ENCODE measurements at regions not wholly inside any gene's neighbourhood (a gene's known extent, or its start where the extent isn't known, plus 50 kb on each side); places are given as distances from the start of the nearest gene placed in this dataset.

- Histone ChIP-seq H3K4me3 (no peak overlapping the region), H3K27me3 (no peaks in the 10 kb centered on the region), H3K4me1 (no peaks in the 10 kb centered on the region), H3K36me3 (no peaks in the 10 kb centered on the region), H3K27ac (no peak overlapping the region), H3K9me3 (no peaks in the 10 kb centered on the region)
- intact Hi-C loops (cut with DNase I; ENCODE audit: low total_unique reads): no loop called here
- TF ChIP-seq CTCF (IDR thresholded peaks at IDR 0.05): no peak
- no peak for TF ChIP-seq POLR2A (IDR thresholded peaks at IDR 0.05)
- no peak for DNase-seq
Observed at GRCh38 chr12:5177096-5177495, 133.4 kb downstream of the KCNA5 start.

GRCh38 chr12:5177731-5178130 is 134.1 kb downstream of the KCNA5 start:
- intact Hi-C loops (cut with DNase I; ENCODE audit: low total_unique reads): no loop called here
- H3K27ac ChIP-seq: no peak overlapping the region
- no peaks in the 10 kb centered on the region for H3K9me3 ChIP-seq
- no peak overlapping the region for H3K4me3 ChIP-seq
- DNase-seq: no peak
- no peaks in the 10 kb centered on the region for H3K36me3 ChIP-seq
- no peaks in the 10 kb centered on the region for H3K27me3 ChIP-seq
- H3K4me1 ChIP-seq: no peaks in the 10 kb centered on the region
- TF ChIP-seq CTCF (IDR thresholded peaks at IDR 0.05): no peak

- H3K36me3 ChIP-seq: no peaks in the 10 kb centered on the region
- intact Hi-C loops (cut with DNase I; ENCODE audit: low total_unique reads): no loop called here
- no peaks in the 10 kb centered on the region for H3K9me3 ChIP-seq
- no peak overlapping the region for H3K27ac ChIP-seq
- DNase-seq: no peak
- H3K4me1 ChIP-seq: no peaks in the 10 kb centered on the region
- TF ChIP-seq POLR2A (IDR thresholded peaks at IDR 0.05) (no peak), CTCF (IDR thresholded peaks at IDR 0.05) (no peak)
- H3K27me3 ChIP-seq: no peaks in the 10 kb centered on the region
- no peak overlapping the region for H3K4me3 ChIP-seq
Observed at GRCh38 chr12:5178571-5178970, 134.9 kb downstream of the KCNA5 start.

- Histone ChIP-seq H3K4me3 (no peak overlapping the region), H3K27me3 (no peaks in the 10 kb centered on the region), H3K9me3 (no peaks in the 10 kb centered on the region), H3K36me3 (no peaks in the 10 kb centered on the region), H3K27ac (no peak overlapping the region), H3K4me1 (no peaks in the 10 kb centered on the region)
- intact Hi-C loops (cut with DNase I; ENCODE audit: low total_unique reads): no loop called here
- DNase-seq: no peak
- no peak for TF ChIP-seq CTCF (IDR thresholded peaks at IDR 0.05)
- TF ChIP-seq POLR2A (IDR thresholded peaks at IDR 0.05): no peak
Observed at GRCh38 chr12:5180496-5180895, 136.8 kb downstream of the KCNA5 start.

- TF ChIP-seq CTCF (IDR thresholded peaks at IDR 0.05) (no peak), POLR2A (IDR thresholded peaks at IDR 0.05) (no peak)
Observed at GRCh38 chr12:5184186-5184585, 140.5 kb downstream of the KCNA5 start.

More at GRCh38 chr12:5184186-5184585, 140.5 kb downstream of the KCNA5 start:
- Histone ChIP-seq H3K4me3 (no peak overlapping the region), H3K9me3 (no peaks in the 10 kb centered on the region), H3K36me3 (no peaks in the 10 kb centered on the region), H3K4me1 (no peaks in the 10 kb centered on the region), H3K27me3 (no peaks in the 10 kb centered on the region), H3K27ac (no peak overlapping the region)
- no peak for DNase-seq
- intact Hi-C loops (cut with DNase I; ENCODE audit: low total_unique reads): no loop called here
